ENCODE measurements at regions not wholly inside any gene's neighbourhood (a gene's known extent, or its start where the extent isn't known, plus 50 kb on each side); places are given as distances from the start of the nearest gene placed in this dataset.

DNA sequence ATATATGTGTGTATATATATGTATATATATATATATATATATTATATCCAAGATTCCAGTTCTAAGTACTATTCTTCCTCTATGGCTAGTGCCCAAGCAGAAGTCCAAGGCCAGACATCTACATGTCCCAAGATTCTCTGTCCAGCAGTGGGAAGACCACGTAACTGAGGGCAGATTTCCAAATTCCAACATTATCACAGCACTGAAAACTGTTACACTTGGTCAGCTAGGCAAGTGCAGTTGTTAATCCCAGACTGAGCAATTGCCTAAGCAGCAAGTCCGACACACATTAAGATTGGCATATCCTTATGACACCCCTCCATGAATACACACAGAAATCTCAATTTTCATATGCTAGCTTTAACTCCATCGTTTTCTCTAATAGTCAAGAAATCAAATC, 1148.5 kb downstream of the IGSF11 start:
- TF ChIP-seq, protein P1, sequence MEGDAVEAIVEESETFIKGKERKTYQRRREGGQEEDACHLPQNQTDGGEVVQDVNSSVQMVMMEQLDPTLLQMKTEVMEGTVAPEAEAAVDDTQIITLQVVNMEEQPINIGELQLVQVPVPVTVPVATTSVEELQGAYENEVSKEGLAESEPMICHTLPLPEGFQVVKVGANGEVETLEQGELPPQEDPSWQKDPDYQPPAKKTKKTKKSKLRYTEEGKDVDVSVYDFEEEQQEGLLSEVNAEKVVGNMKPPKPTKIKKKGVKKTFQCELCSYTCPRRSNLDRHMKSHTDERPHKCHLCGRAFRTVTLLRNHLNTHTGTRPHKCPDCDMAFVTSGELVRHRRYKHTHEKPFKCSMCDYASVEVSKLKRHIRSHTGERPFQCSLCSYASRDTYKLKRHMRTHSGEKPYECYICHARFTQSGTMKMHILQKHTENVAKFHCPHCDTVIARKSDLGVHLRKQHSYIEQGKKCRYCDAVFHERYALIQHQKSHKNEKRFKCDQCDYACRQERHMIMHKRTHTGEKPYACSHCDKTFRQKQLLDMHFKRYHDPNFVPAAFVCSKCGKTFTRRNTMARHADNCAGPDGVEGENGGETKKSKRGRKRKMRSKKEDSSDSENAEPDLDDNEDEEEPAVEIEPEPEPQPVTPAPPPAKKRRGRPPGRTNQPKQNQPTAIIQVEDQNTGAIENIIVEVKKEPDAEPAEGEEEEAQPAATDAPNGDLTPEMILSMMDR (IDR thresholded peaks at IDR 0.05), result no peak
- H3K27ac Mint-ChIP-seq, result no peak overlapping the region
- no peak overlapping the region for H3K4me3 Mint-ChIP-seq
- POLR2A ChIA-PET, result no interaction called here
- no peak for ATAC-seq (ENCODE audit: low read depth)
- H3K27me3 Mint-ChIP-seq, result no peaks in the 10 kb centered on the region
- H3K4me1 Mint-ChIP-seq, result no peaks in the 10 kb centered on the region
- DNase-seq, result no peak
- no peaks in the 10 kb centered on the region for H3K36me3 Mint-ChIP-seq (ENCODE audit: low read depth)
- no peaks in the 10 kb centered on the region for H3K9me3 Mint-ChIP-seq
- intact Hi-C loops (cut with micrococcal nuclease), result no loop called here
- CTCF ChIA-PET, result no interaction called here

DNA sequence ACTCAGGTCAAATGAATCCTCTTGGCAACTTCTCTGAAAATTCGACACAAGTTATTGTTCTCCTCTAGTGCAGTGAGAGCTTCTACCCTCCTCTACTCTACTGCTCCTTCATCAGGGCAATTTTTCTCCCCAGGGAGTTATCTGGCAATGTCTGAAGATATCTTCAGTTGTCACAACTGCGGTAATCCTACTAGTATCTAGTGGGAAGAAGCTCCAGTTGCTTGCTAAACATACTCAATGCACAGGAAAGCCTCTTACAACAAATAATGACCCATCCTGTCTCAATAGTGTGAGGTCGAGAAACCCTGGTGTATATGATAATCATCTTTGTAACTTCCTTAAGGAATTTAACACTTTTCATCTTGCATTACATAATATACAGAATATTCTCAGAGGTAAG, 1147.6 kb downstream of the IGSF11 start:
- H3K36me3 Mint-ChIP-seq (ENCODE audit: low read depth), result no peaks in the 10 kb centered on the region
- H3K4me1 Mint-ChIP-seq, result no peaks in the 10 kb centered on the region
- ChIA-PET POLR2A (no interaction called here), CTCF (no interaction called here)
- DNase-seq, result no peak
- intact Hi-C loops (cut with micrococcal nuclease), result no loop called here
- TF ChIP-seq, protein P1 (IDR thresholded peaks at IDR 0.05), result no peak
- ATAC-seq (ENCODE audit: low read depth), result no peak
- H3K9me3 Mint-ChIP-seq, result no peaks in the 10 kb centered on the region
- no peaks in the 10 kb centered on the region for H3K27me3 Mint-ChIP-seq
- no peak overlapping the region for H3K27ac Mint-ChIP-seq
- H3K4me3 Mint-ChIP-seq, result no peak overlapping the region

DNA sequence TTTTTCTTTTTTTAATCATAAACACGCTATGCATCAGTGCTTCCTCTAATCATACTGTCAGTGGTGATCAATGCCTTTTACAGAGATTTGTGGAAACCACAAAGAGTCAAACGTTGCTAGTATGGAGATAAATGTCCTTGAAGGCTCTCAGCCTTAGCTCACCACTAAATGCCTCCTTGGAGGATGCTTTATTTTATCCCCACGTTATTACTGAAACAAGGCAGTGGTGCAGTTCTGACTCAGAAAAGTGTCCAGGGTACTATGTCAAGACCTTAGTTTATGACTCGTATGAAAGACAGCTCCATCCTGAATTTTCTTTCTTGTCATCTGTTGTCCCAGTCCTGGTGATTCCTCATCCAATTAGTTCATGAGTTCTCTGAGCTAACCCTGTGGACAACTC, 1146.7 kb downstream of the IGSF11 start:
- DNase-seq (no peak), ATAC-seq (ENCODE audit: low read depth) (no peak)
- no peaks in the 10 kb centered on the region for H3K4me1 Mint-ChIP-seq
- intact Hi-C loops (cut with micrococcal nuclease), result no loop called here
- H3K9me3 Mint-ChIP-seq, result no peaks in the 10 kb centered on the region
- no peaks in the 10 kb centered on the region for H3K36me3 Mint-ChIP-seq (ENCODE audit: low read depth)
- no peak overlapping the region for H3K27ac Mint-ChIP-seq
- ChIA-PET POLR2A (no interaction called here), CTCF (no interaction called here)
- TF ChIP-seq, protein P1 (IDR thresholded peaks at IDR 0.05), result no peak
- H3K4me3 Mint-ChIP-seq, result no peak overlapping the region
- H3K27me3 Mint-ChIP-seq, result no peaks in the 10 kb centered on the region

DNA sequence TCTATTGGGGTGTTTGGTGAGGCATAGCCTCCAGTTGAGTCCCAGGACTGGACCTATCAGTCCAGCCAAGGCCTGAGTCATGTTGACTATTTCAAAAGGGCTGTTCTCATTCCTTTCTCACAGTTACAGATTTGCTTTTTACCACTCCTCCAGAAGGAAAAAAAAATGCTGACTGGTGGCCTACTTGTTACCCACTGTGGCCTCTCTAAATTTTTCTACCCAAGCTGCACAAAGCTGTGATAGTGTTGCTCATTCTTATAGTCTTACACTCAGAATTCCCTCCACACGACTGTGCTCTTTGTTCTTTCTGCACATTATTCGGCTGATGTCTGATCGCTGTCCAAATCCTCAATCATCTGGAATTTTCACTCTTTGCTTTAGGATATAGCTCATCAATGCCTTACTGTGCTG, 1142.2 kb downstream of the IGSF11 start:
- Mint-ChIP-seq H3K27me3 (no peaks in the 10 kb centered on the region), H3K4me1 (no peaks in the 10 kb centered on the region), H3K36me3 (ENCODE audit: low read depth) (no peaks in the 10 kb centered on the region), H3K4me3 (no peak overlapping the region), H3K9me3 (no peaks in the 10 kb centered on the region), H3K27ac (no peak overlapping the region)
- TF ChIP-seq, protein P1 (IDR thresholded peaks at IDR 0.05), result no peak
- ATAC-seq (ENCODE audit: low read depth) (no peak), DNase-seq (no peak)
- ChIA-PET CTCF (no interaction called here), POLR2A (no interaction called here)
- intact Hi-C loops (cut with micrococcal nuclease), result no loop called here

DNA sequence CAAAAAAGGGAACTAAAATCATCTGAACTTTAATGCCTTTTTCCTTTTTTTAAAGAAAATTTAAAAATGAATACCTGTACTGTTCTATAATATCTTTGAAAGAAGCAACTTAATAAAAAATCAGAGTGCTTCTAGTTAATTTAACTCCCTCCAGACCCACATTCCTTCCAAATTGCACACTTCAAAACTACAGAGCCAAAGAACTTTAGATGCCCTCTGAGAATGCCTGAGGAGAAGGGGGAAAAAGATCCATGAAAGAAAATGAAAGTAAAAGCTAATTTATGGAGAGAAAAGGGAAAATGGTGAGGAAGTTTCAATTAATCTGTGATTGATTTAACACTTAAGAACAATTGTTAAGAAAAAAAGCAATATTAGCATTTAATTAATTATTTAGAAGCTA, 1141.6 kb downstream of the IGSF11 start:
- Mint-ChIP-seq H3K4me3 (no peak overlapping the region), H3K9me3 (no peaks in the 10 kb centered on the region), H3K27ac (no peak overlapping the region), H3K36me3 (ENCODE audit: low read depth) (no peaks in the 10 kb centered on the region), H3K27me3 (no peaks in the 10 kb centered on the region), H3K4me1 (no peaks in the 10 kb centered on the region)
- ATAC-seq (ENCODE audit: low read depth) (no peak), DNase-seq (no peak)
- intact Hi-C loops (cut with micrococcal nuclease), result no loop called here
- ChIA-PET CTCF (no interaction called here), POLR2A (no interaction called here)
- TF ChIP-seq, protein P1 (IDR thresholded peaks at IDR 0.05), result no peak
